Activated naive CD4-positive, alpha-beta T cell treated with anti-CD3 and anti-CD28 coated beads, Interleukin-2, amount 50 U/mL, for 16 hours (primary cell): ENCODE measurements at regions not wholly inside any gene's neighbourhood (a gene's known extent, or its start where the extent isn't known, plus 50 kb on each side); places are given as distances from the start of the nearest gene placed in this dataset.
"Not testable (repeated sequence)": the region's sequence is repeated elsewhere in the genome, so short reads cannot be mapped to it uniquely, and the experiment has no call there.

ENCODE experiments used
- DNase-seq: peaks from one replicate; pipeline ENCODE4 v3.0.0-alpha.2; 2020

- no peak for DNase-seq
These were observed 51.0 kb upstream of the RCBTB2 start for GRCh38 chr13:48583859-48584311.

GRCh38 chr13:48585456-48585840, 52.6 kb upstream of the RCBTB2 start:
- DNase-seq: no peak

- no peak for DNase-seq
These were observed 53.8 kb upstream of the RCBTB2 start for GRCh38 chr13:48586591-48587103.

- no peak for DNase-seq
These were observed 55.2 kb upstream of the RCBTB2 start for GRCh38 chr13:48588120-48588519.

GRCh38 chr13:48590141-48590901, 57.4 kb upstream of the RCBTB2 start:
- no peak for DNase-seq

- not testable (repeated sequence) for DNase-seq
These were observed 58.4 kb upstream of the RCBTB2 start for GRCh38 chr13:48591124-48591872.

- no peak for DNase-seq
These were observed 59.2 kb upstream of the RCBTB2 start for GRCh38 chr13:48591889-48592687.

- DNase-seq: no peak
These were observed 59.8 kb upstream of the RCBTB2 start for GRCh38 chr13:48592688-48593049.

GRCh38 chr13:48593536-48593935, 60.2 kb upstream of the CYSLTR2 start:
- no peak for DNase-seq

GRCh38 chr13:48594096-48594815, 59.5 kb upstream of the CYSLTR2 start:
- DNase-seq: no peak

- peak; percentile 46 for DNase-seq
These were observed 58.0 kb upstream of the CYSLTR2 start for GRCh38 chr13:48595431-48596429.

GRCh38 chr13:48600374-48601364, 53.1 kb upstream of the CYSLTR2 start:
- no peak for DNase-seq

- DNase-seq: no peak
These were observed 51.3 kb upstream of the CYSLTR2 start for GRCh38 chr13:48602296-48603016.

GRCh38 chr13:48603375-48603774, 50.4 kb upstream of the CYSLTR2 start:
- DNase-seq: no peak
